HEK293 (cell line): ENCODE measurements at regions not wholly inside any gene's neighbourhood (a gene's known extent, or its start where the extent isn't known, plus 50 kb on each side); places are given as distances from the start of the nearest gene placed in this dataset.
A peak's percentile ranks its signal among the peaks of the same experiment; 100 is the strongest.

Experiments used
- CTCF ChIA-PET: fragments of 350-600 bp; formaldehyde crosslinking; extraction: SDS; loops from one replicate; lab custom pipeline; 2021; ENCODE audit warnings: antibody characterized with exemption; lab: Yijun Ruan, JAX
- POLR2A ChIA-PET: fragments of 300-600 bp; formaldehyde crosslinking; extraction: SDS; loops from one replicate; lab custom pipeline; 2020; ENCODE audit warnings: antibody characterized with exemption, inconsistent platforms; lab: Yijun Ruan, JAX
- H3K27ac ChIP-seq: fragments of 200-500 bp; sonication (Bioruptor generic); 2 replicates; pipeline ENCODE4 v1.5.1; 2014; ENCODE audit warnings: low read depth, low read length, control low read depth, inconsistent platforms; ENCODE audit errors: extremely low read depth
- H3K36me3 ChIP-seq, 2 experiments: fragments of 200-500 bp in 1 of 2; sonication (Bioruptor generic) in 1 of 2; 1 replicate in 1 of 2; 2 replicates in 1 of 2; pipeline ENCODE4 v1.5.1; 2014 to 2017; ENCODE audit warnings: inconsistent platforms in 2 of 2, low read length in 2 of 2; ENCODE audit not compliant: control insufficient read depth in 2 of 2, insufficient read depth in 1 of 2
- H3K4me1 ChIP-seq: fragments of 200-500 bp; sonication (Bioruptor generic); 2 replicates; pipeline ENCODE4 v1.5.1; 2014; ENCODE audit warnings: mild to moderate bottlenecking, low read length, inconsistent platforms; ENCODE audit not compliant: control insufficient read depth, insufficient read depth
- H3K4me3 ChIP-seq: 2 replicates; pipeline ENCODE4 v1.5.1; 2011; ENCODE audit warnings: low read depth, mild to moderate bottlenecking, control low read depth, low read length, moderate library complexity
- H3K9me3 ChIP-seq: fragments of 200-500 bp; sonication (Bioruptor generic); 2 replicates; pipeline ENCODE4 v1.5.1; 2014; ENCODE audit warnings: low read depth, low read length, inconsistent platforms; ENCODE audit not compliant: control insufficient read depth, insufficient read depth
- AEBP2 ChIP-seq: fragments of 450-650 bp; formaldehyde crosslinking; IDR thresholded peaks from 2 replicates; pipeline ENCODE4 v1.5.1; 2016; ENCODE audit warnings: missing biosample characterization, missing genetic modification characterization, borderline replicate concordance
- GLI2 ChIP-seq: fragments of 450-650 bp; formaldehyde crosslinking; IDR thresholded peaks from 2 replicates; pipeline ENCODE4; 2017; ENCODE audit warnings: missing biosample characterization, missing genetic modification characterization, low read depth, borderline replicate concordance
- KLF1 ChIP-seq: fragments of 450-650 bp; formaldehyde crosslinking; IDR thresholded peaks from 2 replicates; pipeline ENCODE4 v1.5.1; 2016; ENCODE audit warnings: missing biosample characterization, missing genetic modification characterization
- RBAK ChIP-seq: fragments of 450-650 bp; formaldehyde crosslinking; IDR thresholded peaks from 2 replicates; pipeline ENCODE4 v1.5.1; 2016; ENCODE audit warnings: missing biosample characterization, missing genetic modification characterization
- SP2 ChIP-seq: fragments of 450-650 bp; formaldehyde crosslinking; IDR thresholded peaks from 2 replicates; pipeline ENCODE4 v1.5.1; 2016; ENCODE audit warnings: missing biosample characterization, missing genetic modification characterization
- ZBTB8A ChIP-seq: fragments of 450-650 bp; formaldehyde crosslinking; IDR thresholded peaks from 2 replicates; pipeline ENCODE4 v1.5.1; 2016; ENCODE audit warnings: missing biosample characterization, missing genetic modification characterization
- ZNF23 ChIP-seq: fragments of 450-650 bp; formaldehyde crosslinking; IDR thresholded peaks from 2 replicates; pipeline ENCODE4 v1.5.1; 2016; ENCODE audit warnings: missing biosample characterization, missing genetic modification characterization, borderline replicate concordance
- ZNF341 ChIP-seq: fragments of 450-650 bp; formaldehyde crosslinking; IDR thresholded peaks from 2 replicates; pipeline ENCODE4; 2016; ENCODE audit warnings: low read depth, missing biosample characterization, missing genetic modification characterization
- ZNF404 ChIP-seq: fragments of 450-650 bp; formaldehyde crosslinking; IDR thresholded peaks from 2 replicates; pipeline ENCODE4 v1.5.1; 2017; ENCODE audit warnings: missing biosample characterization, missing genetic modification characterization
- ZNF513 ChIP-seq: fragments of 450-650 bp; IDR thresholded peaks from 2 replicates; pipeline ENCODE4 v1.5.1; 2018; ENCODE audit warnings: missing biosample characterization, missing genetic modification characterization
- ZNF514 ChIP-seq: fragments of 450-650 bp; formaldehyde crosslinking; IDR thresholded peaks from 2 replicates; pipeline ENCODE4 v1.5.1; 2016; ENCODE audit warnings: missing biosample characterization, missing genetic modification characterization
- ZNF548 ChIP-seq: fragments of 450-650 bp; formaldehyde crosslinking; IDR thresholded peaks from 2 replicates; pipeline ENCODE4 v1.5.1; 2016; ENCODE audit warnings: missing biosample characterization, missing genetic modification characterization
- ZNF621 ChIP-seq: fragments of 450-650 bp; formaldehyde crosslinking; IDR thresholded peaks from 2 replicates; pipeline ENCODE4 v1.5.1; 2017; ENCODE audit warnings: missing biosample characterization, missing genetic modification characterization
- ZNF623 ChIP-seq: fragments of 450-650 bp; formaldehyde crosslinking; IDR thresholded peaks from 2 replicates; pipeline ENCODE4 v1.5.1; 2016; ENCODE audit warnings: missing biosample characterization, missing genetic modification characterization
- ZNF645 ChIP-seq: fragments of 450-650 bp; formaldehyde crosslinking; IDR thresholded peaks from 2 replicates; pipeline ENCODE4; 2016; ENCODE audit warnings: missing biosample characterization, missing genetic modification characterization
- ZNF658 ChIP-seq: fragments of 450-650 bp; formaldehyde crosslinking; IDR thresholded peaks from 2 replicates; pipeline ENCODE4; 2016; ENCODE audit warnings: missing biosample characterization, missing genetic modification characterization
- ZNF704 ChIP-seq: fragments of 450-650 bp; formaldehyde crosslinking; IDR thresholded peaks from 2 replicates; pipeline ENCODE4 v1.5.1; 2016; ENCODE audit warnings: missing biosample characterization, missing genetic modification characterization
- ZNF830 ChIP-seq: fragments of 450-650 bp; IDR thresholded peaks from 2 replicates; pipeline ENCODE4 v1.5.0; 2018; ENCODE audit warnings: missing biosample characterization, missing genetic modification characterization, low read depth, mild to moderate bottlenecking, moderate library complexity
- ZXDB ChIP-seq: fragments of 450-650 bp; formaldehyde crosslinking; IDR thresholded peaks from 2 replicates; pipeline ENCODE4 v1.5.1; 2016; ENCODE audit warnings: missing biosample characterization, missing genetic modification characterization
- TF ChIP-seq, protein P1 (sequence below): fragments of 450-650 bp; formaldehyde crosslinking; IDR thresholded peaks from 2 replicates; pipeline ENCODE4 v1.5.1; 2017; ENCODE audit warnings: missing biosample characterization, mild to moderate bottlenecking, missing genetic modification characterization, moderate library complexity
- TF ChIP-seq, protein P2 (sequence below): fragments of 450-650 bp; formaldehyde crosslinking; IDR thresholded peaks from 2 replicates; pipeline ENCODE4 v1.5.1; 2016; ENCODE audit warnings: missing biosample characterization, missing genetic modification characterization, low read depth
- TF ChIP-seq, protein P3 (sequence below): fragments of 450-650 bp; formaldehyde crosslinking; IDR thresholded peaks from 2 replicates; pipeline ENCODE4 v1.5.0; 2017; ENCODE audit warnings: missing biosample characterization, missing genetic modification characterization, borderline replicate concordance
- TF ChIP-seq, protein P4 (sequence below): fragments of 450-650 bp; formaldehyde crosslinking; IDR thresholded peaks from 2 replicates; pipeline ENCODE4 v1.5.1; 2016; ENCODE audit warnings: missing biosample characterization, missing genetic modification characterization

DNA sequence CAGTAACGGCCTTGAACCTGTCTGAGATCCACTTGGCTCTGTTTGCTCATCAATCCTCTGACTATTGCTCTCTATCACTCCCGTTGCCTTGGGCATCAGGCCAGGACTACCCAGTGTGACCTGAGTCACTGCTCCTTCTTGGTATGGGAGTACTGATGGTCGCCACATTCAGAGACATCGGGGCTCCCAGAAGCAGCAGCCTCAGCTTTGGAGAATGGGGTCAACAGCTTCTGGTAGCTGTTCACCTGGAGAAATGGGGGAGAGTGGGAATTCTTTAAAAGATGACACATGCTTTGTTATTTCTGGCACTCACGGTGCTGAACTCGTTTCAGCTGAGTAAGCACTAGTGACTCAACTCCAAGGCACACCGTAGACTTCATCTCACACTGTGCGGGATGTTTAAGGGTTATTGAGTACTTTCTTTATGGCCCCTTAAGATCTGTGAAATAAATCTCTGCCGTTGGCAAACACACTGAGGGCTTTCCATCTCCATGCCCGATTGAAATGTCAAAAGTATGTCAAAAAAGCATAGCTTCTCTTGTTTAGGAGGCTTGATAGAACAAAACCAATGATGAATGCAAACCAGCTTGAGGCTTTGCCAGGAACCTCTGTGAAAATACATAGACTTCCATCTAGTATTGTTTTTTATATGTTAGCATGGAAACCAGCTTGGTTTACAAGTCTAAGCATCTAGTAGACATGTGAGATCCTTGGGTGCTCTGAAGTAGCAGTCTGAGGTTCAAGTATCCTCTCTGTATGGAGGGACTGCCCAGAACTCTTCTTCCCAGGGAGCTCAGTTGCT lies 333.1 kb downstream of the CXCL12 start:
- ChIA-PET CTCF (interaction anchor here (0.7 kb wide), 1 partner anchor 11 kb away, joined by 4 read pairs; no protein-coding TSS in a partner anchor), POLR2A (interaction anchor here (0.6 kb wide), 1 partner anchor 338 kb away, joined by 4 read pairs; no protein-coding TSS in a partner anchor)
- peaks cover 11% of the 10 kb centered on the region for H3K4me1 ChIP-seq
- H3K4me3 ChIP-seq = no peak overlapping the region
- no peak overlapping the region for H3K27ac ChIP-seq
- H3K9me3 ChIP-seq = no peaks in the 10 kb centered on the region
- no peaks in the 10 kb centered on the region for H3K36me3 ChIP-seq
- TF ChIP-seq ZNF658 = no peak
- no peak for TF ChIP-seq ZNF341 (tag by site-specific recombination)
- no peak for TF ChIP-seq ZNF830 (tag by site-specific recombination)
- TF ChIP-seq ZNF623 (tag by site-specific recombination) = no peak
- TF ChIP-seq, protein P1, sequence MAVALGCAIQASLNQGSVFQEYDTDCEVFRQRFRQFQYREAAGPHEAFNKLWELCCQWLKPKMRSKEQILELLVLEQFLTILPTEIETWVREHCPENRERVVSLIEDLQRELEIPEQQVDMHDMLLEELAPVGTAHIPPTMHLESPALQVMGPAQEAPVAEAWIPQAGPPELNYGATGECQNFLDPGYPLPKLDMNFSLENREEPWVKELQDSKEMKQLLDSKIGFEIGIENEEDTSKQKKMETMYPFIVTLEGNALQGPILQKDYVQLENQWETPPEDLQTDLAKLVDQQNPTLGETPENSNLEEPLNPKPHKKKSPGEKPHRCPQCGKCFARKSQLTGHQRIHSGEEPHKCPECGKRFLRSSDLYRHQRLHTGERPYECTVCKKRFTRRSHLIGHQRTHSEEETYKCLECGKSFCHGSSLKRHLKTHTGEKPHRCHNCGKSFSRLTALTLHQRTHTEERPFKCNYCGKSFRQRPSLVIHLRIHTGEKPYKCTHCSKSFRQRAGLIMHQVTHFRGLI (tag by site-specific recombination) = no peak
- TF ChIP-seq KLF1 (tag by site-specific recombination) = no peak
- no peak for TF ChIP-seq ZNF704 (tag by site-specific recombination)
- TF ChIP-seq, protein P2, sequence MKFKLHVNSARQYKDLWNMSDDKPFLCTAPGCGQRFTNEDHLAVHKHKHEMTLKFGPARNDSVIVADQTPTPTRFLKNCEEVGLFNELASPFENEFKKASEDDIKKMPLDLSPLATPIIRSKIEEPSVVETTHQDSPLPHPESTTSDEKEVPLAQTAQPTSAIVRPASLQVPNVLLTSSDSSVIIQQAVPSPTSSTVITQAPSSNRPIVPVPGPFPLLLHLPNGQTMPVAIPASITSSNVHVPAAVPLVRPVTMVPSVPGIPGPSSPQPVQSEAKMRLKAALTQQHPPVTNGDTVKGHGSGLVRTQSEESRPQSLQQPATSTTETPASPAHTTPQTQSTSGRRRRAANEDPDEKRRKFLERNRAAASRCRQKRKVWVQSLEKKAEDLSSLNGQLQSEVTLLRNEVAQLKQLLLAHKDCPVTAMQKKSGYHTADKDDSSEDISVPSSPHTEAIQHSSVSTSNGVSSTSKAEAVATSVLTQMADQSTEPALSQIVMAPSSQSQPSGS (tag by site-specific recombination) = 0 out of 2 replicates have a peak, but pooled peaks have one; percentile 2
- TF ChIP-seq AEBP2 (tag by site-specific recombination) = no peak
- TF ChIP-seq ZNF23 (tag by site-specific recombination) = no peak
- TF ChIP-seq, protein P3, sequence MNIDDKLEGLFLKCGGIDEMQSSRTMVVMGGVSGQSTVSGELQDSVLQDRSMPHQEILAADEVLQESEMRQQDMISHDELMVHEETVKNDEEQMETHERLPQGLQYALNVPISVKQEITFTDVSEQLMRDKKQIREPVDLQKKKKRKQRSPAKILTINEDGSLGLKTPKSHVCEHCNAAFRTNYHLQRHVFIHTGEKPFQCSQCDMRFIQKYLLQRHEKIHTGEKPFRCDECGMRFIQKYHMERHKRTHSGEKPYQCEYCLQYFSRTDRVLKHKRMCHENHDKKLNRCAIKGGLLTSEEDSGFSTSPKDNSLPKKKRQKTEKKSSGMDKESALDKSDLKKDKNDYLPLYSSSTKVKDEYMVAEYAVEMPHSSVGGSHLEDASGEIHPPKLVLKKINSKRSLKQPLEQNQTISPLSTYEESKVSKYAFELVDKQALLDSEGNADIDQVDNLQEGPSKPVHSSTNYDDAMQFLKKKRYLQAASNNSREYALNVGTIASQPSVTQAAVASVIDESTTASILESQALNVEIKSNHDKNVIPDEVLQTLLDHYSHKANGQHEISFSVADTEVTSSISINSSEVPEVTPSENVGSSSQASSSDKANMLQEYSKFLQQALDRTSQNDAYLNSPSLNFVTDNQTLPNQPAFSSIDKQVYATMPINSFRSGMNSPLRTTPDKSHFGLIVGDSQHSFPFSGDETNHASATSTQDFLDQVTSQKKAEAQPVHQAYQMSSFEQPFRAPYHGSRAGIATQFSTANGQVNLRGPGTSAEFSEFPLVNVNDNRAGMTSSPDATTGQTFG (tag by site-specific recombination) = no peak
- TF ChIP-seq ZNF548 (tag by site-specific recombination) = no peak
- no peak for TF ChIP-seq SP2 (tag by site-specific recombination)
- TF ChIP-seq, protein P4, sequence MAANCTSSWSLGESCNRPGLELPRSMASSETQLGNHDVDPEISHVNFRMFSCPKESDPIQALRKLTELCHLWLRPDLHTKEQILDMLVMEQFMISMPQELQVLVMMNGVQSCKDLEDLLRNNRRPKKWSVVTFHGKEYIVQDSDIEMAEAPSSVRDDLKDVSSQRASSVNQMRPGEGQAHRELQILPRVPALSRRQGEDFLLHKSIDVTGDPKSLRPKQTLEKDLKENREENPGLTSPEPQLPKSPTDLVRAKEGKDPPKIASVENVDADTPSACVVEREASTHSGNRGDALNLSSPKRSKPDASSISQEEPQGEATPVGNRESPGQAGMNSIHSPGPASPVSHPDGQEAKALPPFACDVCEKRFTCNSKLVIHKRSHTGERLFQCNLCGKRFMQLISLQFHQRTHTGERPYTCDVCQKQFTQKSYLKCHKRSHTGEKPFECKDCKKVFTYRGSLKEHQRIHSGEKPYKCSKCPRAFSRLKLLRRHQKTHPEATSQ (tag by site-specific recombination) = no peak
- no peak for TF ChIP-seq ZNF645
- TF ChIP-seq RBAK (tag by site-specific recombination) = no peak
- TF ChIP-seq ZNF404 = no peak
- TF ChIP-seq ZNF514 = no peak
- TF ChIP-seq ZXDB (tag by site-specific recombination) = no peak
- TF ChIP-seq ZBTB8A (tag by site-specific recombination) = 0 out of 2 replicates have a peak, but pooled peaks have one; percentile 24
- TF ChIP-seq GLI2 (tag by site-specific recombination) = peak; percentile 60; the same call in 1 of the 2 replicates
- TF ChIP-seq ZNF513 (tag by site-specific recombination) = no peak
- no peak for TF ChIP-seq ZNF621
